A673 (cell line): ENCODE measurements at regions not wholly inside any gene's neighbourhood (a gene's known extent, or its start where the extent isn't known, plus 50 kb on each side); places are given as distances from the start of the nearest gene placed in this dataset.

Experiments
- BruUV-seq: library from RNA; stranded (reverse); fragments of 400-500 nt; replicated peaks from 2 replicates; lab custom pipeline; 2021; lab: Mats Ljungman, UMichigan
- CTCF ChIA-PET: fragments of 300-600 bp; sonication (Branson Sonifier 250); formaldehyde crosslinking; loops from one replicate; lab custom pipeline; 2022; ENCODE audit warnings: antibody characterized with exemption; lab: Charles Lee
- POLR2A ChIA-PET: fragments of 300-600 bp; sonication (Branson Sonifier 250); formaldehyde crosslinking; loops from one replicate; lab custom pipeline; 2022; ENCODE audit warnings: antibody characterized with exemption; ENCODE audit not compliant: low non-redundant PET; lab: Charles Lee
- DNase-seq: peaks from one replicate; pipeline ENCODE4 v3.0.0-alpha.2; 2015; ENCODE audit warnings: low spot score
- H3K27ac ChIP-seq: fragments of 200-600 bp; sonication (generic); 2 replicates; pipeline ENCODE4 v1.5.1; 2016; ENCODE audit warnings: mixed run types, low read depth, mild to moderate bottlenecking, mixed read lengths, antibody characterized with exemption, low read length; ENCODE audit not compliant: poor library complexity, severe bottlenecking
- H3K27me3 ChIP-seq: fragments of 200-600 bp; sonication (generic); replicated peaks from 2 replicates; pipeline ENCODE4 v1.6.1; 2017; ENCODE audit warnings: mixed run types, low read depth, mild to moderate bottlenecking, mixed read lengths, antibody characterized with exemption, low read length; ENCODE audit not compliant: insufficient read depth, poor library complexity
- H3K36me3 ChIP-seq: fragments of 200-600 bp; sonication (generic); 2 replicates; pipeline ENCODE4 v1.6.1; 2016; ENCODE audit warnings: mixed run types, mild to moderate bottlenecking, mixed read lengths, antibody characterized with exemption, low read length; ENCODE audit not compliant: insufficient read depth, poor library complexity, severe bottlenecking
- H3K4me1 ChIP-seq: fragments of 200-600 bp; sonication (generic); 2 replicates; pipeline ENCODE4 v1.6.1; 2017; ENCODE audit warnings: mixed run types, mild to moderate bottlenecking, mixed read lengths, antibody characterized with exemption, low read length; ENCODE audit not compliant: insufficient read depth, poor library complexity, severe bottlenecking
- H3K4me3 ChIP-seq: fragments of 200-600 bp; sonication (generic); 2 replicates; pipeline ENCODE4 v1.5.1; 2016; ENCODE audit warnings: low read depth, mixed run types, mild to moderate bottlenecking, mixed read lengths, low read length; ENCODE audit not compliant: poor library complexity, severe bottlenecking
- H3K9me3 ChIP-seq: fragments of 200-600 bp; sonication (generic); 2 replicates; pipeline ENCODE4 v1.6.1; 2016; ENCODE audit warnings: mixed run types, low read depth, mild to moderate bottlenecking, mixed read lengths, antibody characterized with exemption, low read length; ENCODE audit not compliant: poor library complexity, severe bottlenecking
- CTCF ChIP-seq: fragments of 300-800, 200-600 bp; sonication (generic); conservative IDR thresholded peaks from 2 replicates; pipeline ENCODE4 v1.5.1; 2017; ENCODE audit warnings: low read depth, mild to moderate bottlenecking, antibody characterized with exemption, low read length, moderate library complexity, mixed read lengths
- EZH2 ChIP-seq: fragments of 200-600 bp; sonication (generic); IDR thresholded peaks from 2 replicates; pipeline ENCODE4 v1.6.1; 2017; ENCODE audit warnings: borderline replicate concordance, low read depth, mild to moderate bottlenecking, mixed read lengths, antibody characterized with exemption, low read length; ENCODE audit not compliant: poor library complexity, severe bottlenecking
- intact Hi-C: fragments of 100-400 bp; cut with micrococcal nuclease; formaldehyde crosslinking; loops from one replicate; pipeline ENCODE4 v1.10.0; 2022; ENCODE audit not compliant: unreplicated experiment

DNA sequence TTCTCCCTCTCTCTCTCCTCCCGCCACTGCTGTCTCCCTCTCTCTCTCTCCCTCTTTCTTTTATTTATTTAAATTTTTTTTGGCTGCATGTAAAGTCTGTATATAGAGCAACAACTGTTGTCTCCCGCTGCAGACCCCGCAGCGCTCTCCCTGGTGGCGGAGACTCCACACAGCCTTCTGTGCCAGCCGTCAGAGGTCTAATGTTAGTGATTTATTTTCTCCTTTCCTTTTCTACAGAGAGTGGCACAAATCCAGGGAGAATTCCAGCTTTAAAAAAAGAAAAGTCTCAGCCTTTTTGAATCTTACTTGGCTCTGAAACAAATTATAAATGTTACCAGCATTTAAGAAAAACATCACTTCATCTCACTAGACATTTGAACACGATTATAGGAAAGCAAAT lies 106.2 kb downstream of the FAM9B start:
- intact Hi-C loops: no loop called here
- CTCF ChIA-PET: no interaction called here

DNA sequence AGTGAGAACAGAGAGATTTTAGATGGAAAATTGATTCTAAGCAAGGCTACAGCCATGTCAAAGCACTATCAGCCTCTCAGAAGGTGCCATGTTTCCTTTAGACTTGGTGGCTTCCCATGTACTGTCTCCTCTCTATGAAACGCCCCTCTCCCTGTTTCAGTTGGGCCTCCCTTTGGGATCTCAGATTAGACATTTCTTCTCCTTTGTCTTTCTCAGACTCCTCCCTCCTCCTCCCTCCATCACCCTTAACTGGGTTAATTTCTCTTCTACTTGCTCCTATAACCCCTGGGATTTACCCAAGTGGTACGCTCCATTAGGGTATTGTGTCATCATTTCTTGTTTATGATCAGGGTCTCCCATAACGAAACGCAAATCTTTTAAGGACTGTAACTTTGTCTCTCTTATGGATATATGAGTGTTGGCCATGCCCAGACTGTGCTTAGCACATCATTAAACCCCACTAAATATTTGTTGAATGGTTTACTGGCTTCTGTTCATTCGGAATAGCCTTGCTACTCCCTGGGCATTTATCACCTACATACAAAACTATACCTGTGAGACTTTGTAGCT lies 106.8 kb downstream of the FAM9B start:
- H3K27me3 ChIP-seq: no peaks in the 10 kb centered on the region
- no peaks in the 10 kb centered on the region for H3K9me3 ChIP-seq
- no peak overlapping the region for H3K4me3 ChIP-seq
- POLR2A ChIA-PET: no interaction called here
- H3K36me3 ChIP-seq: no peaks in the 10 kb centered on the region
- BruUV-seq: no TSS peak
- no peak overlapping the region for H3K27ac ChIP-seq
- H3K4me1 ChIP-seq: no peaks in the 10 kb centered on the region
- CTCF ChIA-PET: no interaction called here
- intact Hi-C loops: no loop called here
- no peak for TF ChIP-seq CTCF
- no peak for TF ChIP-seq EZH2
- no peak for DNase-seq

More for the DNA sequence above, 106.2 kb downstream of the FAM9B start:
- no peak for TF ChIP-seq CTCF
- TF ChIP-seq EZH2: no peak
- Histone ChIP-seq H3K9me3 (no peaks in the 10 kb centered on the region), H3K4me1 (no peaks in the 10 kb centered on the region), H3K27ac (no peak overlapping the region), H3K4me3 (no peak overlapping the region), H3K27me3 (no peaks in the 10 kb centered on the region), H3K36me3 (no peaks in the 10 kb centered on the region)
- POLR2A ChIA-PET: no interaction called here
- BruUV-seq: no TSS peak
- no peak for DNase-seq

GRCh38 chrX:8921615-8922014 lies 112.3 kb downstream of the FAM9B start:
- no TSS peak for BruUV-seq
- Histone ChIP-seq H3K27ac (no peak overlapping the region), H3K9me3 (no peaks in the 10 kb centered on the region), H3K4me1 (no peaks in the 10 kb centered on the region), H3K4me3 (no peak overlapping the region), H3K36me3 (no peaks in the 10 kb centered on the region), H3K27me3 (no peaks in the 10 kb centered on the region)
- ChIA-PET POLR2A (no interaction called here), CTCF (no interaction called here)
- no peak for DNase-seq
- TF ChIP-seq EZH2 (no peak), CTCF (no peak)
- intact Hi-C loops: no loop called here
